ENCODE measurements at regions not wholly inside any gene's neighbourhood (a gene's known extent, or its start where the extent isn't known, plus 50 kb on each side); places are given as distances from the start of the nearest gene placed in this dataset.
"Not testable (repeated sequence)": the region's sequence is repeated elsewhere in the genome, so short reads cannot be mapped to it uniquely, and the experiment has no call there.

- no peak for DNase-seq
These were observed 105.1 kb downstream of the SPRY1 start for GRCh38 chr4:123501733-123502132.

- DNase-seq, result no peak
These were observed 107.2 kb downstream of the SPRY1 start for GRCh38 chr4:123503698-123504363.

GRCh38 chr4:123505095-123506010 lies 108.8 kb downstream of the SPRY1 start:
- DNase-seq, result peak; percentile 28

GRCh38 chr4:123506011-123506695 lies 109.6 kb downstream of the SPRY1 start:
- no peak for DNase-seq

- no peak for DNase-seq
These were observed 110.8 kb downstream of the SPRY1 start for GRCh38 chr4:123507376-123507775.

- DNase-seq, result no peak
These were observed 113.6 kb downstream of the SPRY1 start for GRCh38 chr4:123510221-123510620.

GRCh38 chr4:123510659-123511058 lies 114.1 kb downstream of the SPRY1 start:
- no peak for DNase-seq

GRCh38 chr4:123516576-123516975 lies 120.0 kb downstream of the SPRY1 start:
- DNase-seq, result no peak

- DNase-seq, result no peak
These were observed 120.6 kb downstream of the SPRY1 start for GRCh38 chr4:123517176-123517575.

- DNase-seq, result no peak
These were observed 121.4 kb downstream of the SPRY1 start for GRCh38 chr4:123517971-123518370.

GRCh38 chr4:123520325-123520724 lies 123.7 kb downstream of the SPRY1 start:
- no peak for DNase-seq

- DNase-seq, result no peak
These were observed 125.5 kb downstream of the SPRY1 start for GRCh38 chr4:123522081-123522480.

- DNase-seq, result no peak
These were observed 126.1 kb downstream of the SPRY1 start for GRCh38 chr4:123522646-123523045.

GRCh38 chr4:123524958-123525628 lies 128.5 kb downstream of the SPRY1 start:
- no peak for DNase-seq

GRCh38 chr4:123526511-123526910 lies 129.9 kb downstream of the SPRY1 start:
- DNase-seq, result peak; percentile 21

- no peak for DNase-seq
These were observed 132.1 kb downstream of the SPRY1 start for GRCh38 chr4:123528501-123529277.

- DNase-seq, result no peak
These were observed 132.6 kb downstream of the SPRY1 start for GRCh38 chr4:123529278-123529568.

- DNase-seq, result no peak
These were observed 133.8 kb downstream of the SPRY1 start for GRCh38 chr4:123530357-123530756.

- no peak for DNase-seq
These were observed 138.6 kb downstream of the SPRY1 start for GRCh38 chr4:123535037-123535748.

- DNase-seq, result no peak
These were observed 139.6 kb downstream of the SPRY1 start for GRCh38 chr4:123536225-123536624.

- DNase-seq, result not testable (repeated sequence)
These were observed 141.4 kb downstream of the SPRY1 start for GRCh38 chr4:123537906-123538402.

All from stimulated activated CD4-positive, alpha-beta T cell treated with anti-CD3 and anti-CD28 coated beads, Interleukin-15, amount 100 ng/mL, for 24 hours (primary cell).